ENCODE measurements at regions not wholly inside any gene's neighbourhood (a gene's known extent, or its start where the extent isn't known, plus 50 kb on each side); places are given as distances from the start of the nearest gene placed in this dataset.

DNA sequence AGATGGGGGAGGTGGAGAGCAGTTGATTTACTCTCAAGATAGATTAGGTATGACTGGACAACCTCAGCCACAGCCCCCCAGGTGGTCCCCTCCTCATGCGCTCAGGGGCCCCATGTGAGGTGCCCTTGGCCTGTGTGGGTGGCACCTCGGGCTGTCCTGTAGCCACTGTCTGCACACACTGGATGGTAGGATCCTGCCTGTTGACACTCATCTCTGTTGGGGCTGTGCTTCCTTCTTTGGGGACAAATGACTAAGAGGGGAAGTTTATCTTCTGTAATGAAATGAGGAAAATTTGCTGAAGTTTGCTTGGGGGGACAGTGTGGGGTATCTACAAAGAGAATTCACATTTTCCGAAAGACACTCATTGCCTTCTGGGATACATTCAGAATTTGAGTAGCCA, 53.6 kb upstream of the ANTXRL start:
- no peak for TF ChIP-seq USF1 (IDR thresholded peaks at IDR 0.05)
- TF ChIP-seq EGR1 (IDR thresholded peaks at IDR 0.05), result no peak
- no peak for TF ChIP-seq CEBPB (IDR thresholded peaks at IDR 0.05)
- no peak for TF ChIP-seq EP300 (IDR thresholded peaks at IDR 0.05; ENCODE audit: borderline replicate concordance)
- TF ChIP-seq REST (IDR thresholded peaks at IDR 0.05; ENCODE audit: low read depth), result no peak
- no peak for TF ChIP-seq TCF12 (IDR thresholded peaks at IDR 0.05; ENCODE audit: low read depth)
- TF ChIP-seq RAD21 (IDR thresholded peaks at IDR 0.05; ENCODE audit: low read depth), result no peak
- TF ChIP-seq CREB1 (IDR thresholded peaks at IDR 0.05; ENCODE audit: low read depth), result no peak
- no peak for TF ChIP-seq NFIC (IDR thresholded peaks at IDR 0.05)
- TF ChIP-seq ZBTB7A (IDR thresholded peaks at IDR 0.05; ENCODE audit: low read depth), result no peak
- no peak for TF ChIP-seq YY1 (IDR thresholded peaks at IDR 0.05; ENCODE audit: low read depth)
- TF ChIP-seq MAX (IDR thresholded peaks at IDR 0.05), result no peak
- TF ChIP-seq TEAD4 (IDR thresholded peaks at IDR 0.05), result no peak
- TF ChIP-seq TAF1 (IDR thresholded peaks at IDR 0.05; ENCODE audit: low read depth), result no peak

DNA sequence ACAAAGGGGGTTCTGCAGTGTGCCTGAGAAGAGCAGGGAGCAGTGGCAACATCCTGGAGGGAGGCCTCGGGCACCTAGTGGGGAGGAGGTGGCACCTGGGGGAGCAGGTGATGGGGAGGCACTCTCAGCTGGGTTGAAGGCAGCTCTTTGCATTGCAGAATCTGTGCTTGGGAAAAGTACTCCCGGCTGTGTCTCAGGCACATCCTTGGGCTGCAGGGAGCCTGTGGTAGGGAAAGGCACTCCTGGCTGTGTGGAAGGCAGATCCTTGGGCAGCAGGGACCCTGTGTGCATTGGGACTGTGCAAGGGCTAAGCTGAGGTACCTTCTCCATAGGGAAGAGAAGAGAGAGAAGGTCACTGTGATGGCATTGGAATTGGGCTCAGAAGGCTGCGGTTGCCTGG, 52.8 kb upstream of the ANTXRL start:
- TF ChIP-seq CREB1 (IDR thresholded peaks at IDR 0.05; ENCODE audit: low read depth), result no peak
- TF ChIP-seq EP300 (IDR thresholded peaks at IDR 0.05; ENCODE audit: borderline replicate concordance), result no peak
- TF ChIP-seq NFIC (IDR thresholded peaks at IDR 0.05), result no peak
- TF ChIP-seq YY1 (IDR thresholded peaks at IDR 0.05; ENCODE audit: low read depth), result no peak
- no peak for TF ChIP-seq MAX (IDR thresholded peaks at IDR 0.05)
- TF ChIP-seq TAF1 (IDR thresholded peaks at IDR 0.05; ENCODE audit: low read depth), result no peak
- no peak for TF ChIP-seq RAD21 (IDR thresholded peaks at IDR 0.05; ENCODE audit: low read depth)
- TF ChIP-seq REST (IDR thresholded peaks at IDR 0.05; ENCODE audit: low read depth), result no peak
- TF ChIP-seq CEBPB (IDR thresholded peaks at IDR 0.05), result no peak
- TF ChIP-seq TCF12 (IDR thresholded peaks at IDR 0.05; ENCODE audit: low read depth), result no peak
- no peak for TF ChIP-seq TEAD4 (IDR thresholded peaks at IDR 0.05)

DNA sequence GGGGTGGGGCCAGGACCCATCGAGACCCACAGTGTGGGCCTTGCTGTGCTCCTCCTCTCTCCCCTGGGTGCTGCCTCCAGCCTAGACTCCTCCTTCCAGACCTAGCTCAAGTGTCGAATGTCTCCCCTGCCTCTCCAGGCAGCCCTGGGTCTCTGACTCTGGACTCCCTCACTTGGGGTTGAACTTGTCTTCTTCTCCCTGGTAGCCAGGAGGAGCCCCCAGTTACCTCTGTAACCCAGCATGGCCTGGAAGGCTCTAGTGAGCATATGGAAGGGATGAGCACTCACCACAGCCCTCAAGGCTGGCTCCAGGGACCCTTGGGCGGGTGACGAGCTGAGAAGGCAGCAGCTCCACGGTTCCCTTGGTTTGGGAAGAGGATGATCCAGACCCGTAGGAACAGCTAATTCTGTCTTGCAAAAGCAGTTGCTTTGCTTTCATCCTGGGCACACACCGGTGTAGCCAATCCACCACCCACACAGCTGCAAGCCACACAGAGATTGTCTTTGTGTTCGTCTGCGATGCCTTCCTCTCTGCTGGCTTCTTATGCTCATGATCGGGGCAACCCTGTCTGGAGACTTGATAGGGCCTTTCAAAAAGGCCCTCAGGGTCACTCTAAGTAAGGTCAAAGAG, 52.3 kb upstream of the ANTXRL start:
- TF ChIP-seq EGR1 (IDR thresholded peaks at IDR 0.05) (no peak), EP300 (IDR thresholded peaks at IDR 0.05; ENCODE audit: borderline replicate concordance) (no peak), YY1 (IDR thresholded peaks at IDR 0.05; ENCODE audit: low read depth) (no peak), TCF12 (IDR thresholded peaks at IDR 0.05; ENCODE audit: low read depth) (no peak), REST (IDR thresholded peaks at IDR 0.05; ENCODE audit: low read depth) (no peak), TEAD4 (IDR thresholded peaks at IDR 0.05) (no peak), TAF1 (IDR thresholded peaks at IDR 0.05; ENCODE audit: low read depth) (no peak), RAD21 (IDR thresholded peaks at IDR 0.05; ENCODE audit: low read depth) (no peak), USF1 (IDR thresholded peaks at IDR 0.05) (no peak), FOXM1 (IDR thresholded peaks at IDR 0.05; ENCODE audit: borderline replicate concordance, low read depth) (no peak), NFIC (IDR thresholded peaks at IDR 0.05) (no peak), CEBPB (IDR thresholded peaks at IDR 0.05) (no peak), ZBTB7A (IDR thresholded peaks at IDR 0.05; ENCODE audit: low read depth) (no peak), CREB1 (IDR thresholded peaks at IDR 0.05; ENCODE audit: low read depth) (no peak), MAX (IDR thresholded peaks at IDR 0.05) (no peak)
